GM19324 (cell line): ENCODE measurements at regions not wholly inside any gene's neighbourhood (a gene's known extent, or its start where the extent isn't known, plus 50 kb on each side); places are given as distances from the start of the nearest gene placed in this dataset.
"Not testable (repeated sequence)": the region's sequence is repeated elsewhere in the genome, so short reads cannot be mapped to it uniquely, and the experiment has no call there.

ENCODE experiments used
- ATAC-seq: cut with Tn5 transposase; IDR thresholded peaks from one replicate; pipeline ENCODE4 v1.9.1; 2021; ENCODE audit warnings: mild to moderate bottlenecking, moderate library complexity; ENCODE audit not compliant: unreplicated experiment, low FRiP score

DNA sequence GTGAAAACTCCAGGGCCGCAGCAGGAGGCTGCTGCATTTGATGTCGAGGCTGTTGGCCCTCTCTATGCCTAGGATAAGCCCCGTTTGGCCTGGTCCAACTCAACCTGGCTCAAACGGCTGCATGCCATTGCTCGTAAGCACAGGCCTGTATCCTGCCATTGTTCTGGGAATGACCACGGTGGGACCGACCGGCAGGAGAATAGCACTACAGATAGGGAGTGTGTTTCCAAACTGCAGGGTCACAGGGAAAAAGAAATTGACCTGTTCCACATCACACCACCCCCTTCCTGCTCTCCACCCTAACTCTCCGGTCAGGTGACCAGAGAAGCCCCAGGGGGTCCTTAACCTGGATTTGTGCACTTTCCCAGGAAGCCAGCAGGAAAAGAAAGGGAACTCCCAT lies 278.7 kb upstream of the KLF4 start:
- ATAC-seq = no peak

DNA sequence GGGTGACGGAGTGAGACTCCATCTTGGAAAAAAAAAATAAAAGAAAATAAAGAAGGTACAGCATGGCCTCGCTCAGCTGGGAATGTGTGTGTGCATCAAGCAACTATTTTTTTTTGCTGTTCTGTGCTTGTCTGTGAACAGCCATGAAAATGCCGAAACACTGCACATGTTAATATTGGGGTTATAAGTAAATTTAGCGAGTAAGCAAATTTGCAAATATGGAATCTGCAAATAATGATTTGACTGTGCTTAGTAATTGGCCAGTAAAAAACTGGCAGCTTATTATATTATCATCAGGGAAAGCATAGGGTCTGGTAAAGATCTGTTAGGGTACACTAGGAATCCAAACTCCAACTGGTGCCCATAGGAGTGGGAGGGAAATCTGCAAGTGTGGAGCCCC lies 278.1 kb upstream of the KLF4 start:
- ATAC-seq = no peak

GRCh38 chr9:107763469-107763868 lies 273.9 kb upstream of the KLF4 start:
- ATAC-seq = not testable (repeated sequence)

GRCh38 chr9:107761307-107761706 lies 271.7 kb upstream of the KLF4 start:
- ATAC-seq = no peak

- ATAC-seq = no peak
Observed at GRCh38 chr9:107760469-107761242, 271.1 kb upstream of the KLF4 start.

GRCh38 chr9:107759823-107760166 lies 270.2 kb upstream of the KLF4 start:
- no peak for ATAC-seq

DNA sequence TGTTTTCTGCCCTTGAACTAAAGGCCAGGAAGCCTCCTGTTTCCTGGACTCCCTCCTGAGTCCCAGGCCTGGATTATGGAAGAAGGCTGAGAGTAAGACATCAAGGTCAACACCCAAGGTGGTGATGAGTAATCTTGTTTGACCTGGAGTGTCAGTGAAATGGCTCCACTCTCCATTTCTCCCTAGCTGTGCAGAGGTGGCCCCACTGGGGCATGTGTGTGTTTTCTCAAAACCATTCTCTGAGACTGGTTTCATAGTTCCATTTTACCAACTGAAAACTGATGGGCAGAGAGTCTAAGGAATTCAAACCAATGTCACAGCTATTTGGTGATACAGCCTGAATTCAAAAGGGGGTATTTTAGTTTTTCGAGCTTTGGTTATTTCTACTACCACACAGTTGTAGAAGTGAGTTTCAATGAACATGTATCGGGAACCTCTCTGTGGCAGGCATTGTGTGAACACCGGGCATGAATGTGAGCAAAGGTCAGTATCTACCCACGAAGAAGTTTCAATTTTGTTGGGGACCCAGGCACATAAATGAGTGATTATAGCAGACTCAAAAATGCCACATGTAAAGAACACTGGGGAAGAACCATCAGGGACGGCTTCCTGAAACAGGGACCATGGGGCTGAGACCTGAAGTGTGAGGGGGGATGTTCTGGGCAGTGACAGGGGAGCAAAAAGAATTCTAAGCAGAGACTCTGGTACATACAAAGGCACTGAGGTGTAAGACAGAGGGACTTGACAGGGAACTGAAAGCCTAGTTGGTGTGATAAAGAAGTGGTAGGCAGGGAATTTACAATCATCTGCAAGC lies 269.6 kb upstream of the KLF4 start:
- ATAC-seq = no peak

GRCh38 chr9:107756091-107756490 lies 266.5 kb upstream of the KLF4 start:
- no peak for ATAC-seq

DNA sequence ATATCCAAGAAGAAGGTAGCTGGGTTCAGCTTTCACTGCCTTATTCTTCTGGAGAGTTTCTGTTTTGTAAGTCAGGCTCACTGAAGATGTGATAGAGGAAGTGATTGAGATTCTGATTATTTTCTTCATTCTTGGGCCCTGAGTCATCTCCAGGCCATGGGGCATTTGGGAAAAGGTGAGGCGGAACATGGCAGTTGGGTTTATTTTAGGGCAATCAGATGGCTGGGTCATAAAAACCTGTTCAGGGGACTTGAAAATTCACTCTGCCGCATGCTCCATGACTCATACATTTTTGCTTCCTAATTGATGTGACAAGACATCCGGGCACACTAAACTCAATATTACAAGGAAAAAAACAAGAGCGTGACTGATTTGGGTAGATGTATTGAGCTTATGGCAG lies 265.7 kb upstream of the KLF4 start:
- no peak for ATAC-seq

DNA sequence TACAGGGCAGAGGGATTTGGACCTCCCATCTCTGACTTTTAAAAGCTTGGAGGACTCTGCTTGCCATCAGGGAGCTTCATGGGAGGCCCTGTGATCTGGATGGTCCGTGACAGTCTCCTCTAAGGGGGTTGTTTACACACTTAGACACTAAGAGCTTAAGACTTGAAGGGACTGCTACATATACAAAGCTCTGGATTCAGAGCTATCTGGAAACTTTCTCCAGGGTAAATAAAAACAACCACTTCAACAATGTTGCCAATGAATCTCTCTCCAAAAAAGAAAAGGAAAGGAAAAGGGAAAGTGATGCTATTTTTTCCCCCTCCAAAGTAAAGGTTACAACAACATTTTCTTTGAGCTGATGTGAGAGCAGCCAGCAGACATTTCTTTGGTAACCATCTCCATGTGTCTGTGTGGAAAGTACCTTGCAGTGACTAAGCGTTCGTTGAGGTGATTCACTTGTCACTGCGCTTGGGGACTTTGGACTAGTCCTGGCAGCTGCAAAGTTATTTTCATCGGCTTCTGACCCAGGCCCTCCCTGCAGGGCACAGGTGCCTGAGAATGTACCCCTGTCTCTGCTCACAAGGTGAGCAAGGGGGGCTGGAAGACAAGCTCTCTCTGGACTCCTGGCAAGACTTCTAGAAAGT lies 262.1 kb upstream of the KLF4 start:
- peak; percentile 82 for ATAC-seq

GRCh38 chr9:107750741-107751566 lies 261.4 kb upstream of the KLF4 start:
- no peak for ATAC-seq

DNA sequence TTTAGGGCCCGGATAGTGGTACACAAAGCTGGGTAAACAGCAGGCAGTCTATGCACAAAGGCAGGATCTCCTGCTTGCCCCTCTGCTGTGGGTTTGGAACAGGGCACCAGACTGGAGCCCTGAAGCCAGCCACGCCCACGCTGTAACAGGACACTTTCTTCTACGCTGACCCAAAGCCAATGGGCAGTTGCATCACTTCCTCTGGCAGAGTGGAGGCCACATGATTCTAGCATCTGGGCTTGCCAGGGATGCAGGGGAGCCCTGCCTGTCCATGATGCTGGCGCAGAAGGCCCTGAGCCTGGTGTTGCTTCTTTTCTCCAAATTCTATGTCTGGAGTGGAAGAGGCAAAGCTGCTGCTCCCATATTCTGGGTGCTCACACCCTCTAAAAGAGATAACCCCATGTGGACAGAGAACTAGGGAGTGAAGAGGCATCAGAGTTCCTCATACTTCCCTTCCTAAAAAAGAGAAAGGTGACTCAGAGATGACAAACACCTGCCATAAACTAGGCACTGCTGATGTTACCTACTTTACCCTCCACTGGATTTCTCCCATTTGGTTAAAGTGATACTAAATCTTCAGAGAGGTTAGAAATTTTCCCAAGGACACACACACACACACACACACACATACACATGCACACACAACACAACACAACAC lies 260.3 kb upstream of the KLF4 start:
- ATAC-seq = no peak

DNA sequence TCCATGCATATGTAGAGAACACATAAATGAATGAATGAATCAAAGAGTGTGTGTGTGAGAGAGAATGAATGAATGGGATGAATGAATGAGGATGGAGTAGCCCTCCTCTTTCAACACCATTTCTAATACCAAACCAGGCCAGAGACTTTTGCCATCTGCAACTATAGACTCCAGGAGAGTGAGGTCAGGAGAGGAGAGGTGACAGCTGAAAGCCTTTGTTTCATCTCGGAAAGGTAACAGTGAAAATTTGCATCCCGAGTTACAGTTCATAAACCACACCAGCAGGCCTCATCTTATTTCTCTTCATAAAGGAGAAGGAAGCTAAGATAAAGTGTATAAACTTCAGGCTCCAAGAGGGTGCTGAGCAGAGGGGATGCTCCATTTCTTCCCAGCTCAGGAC lies 255.3 kb upstream of the KLF4 start:
- ATAC-seq = no peak

- no peak for ATAC-seq
Observed at GRCh38 chr9:107742531-107743309, 253.2 kb upstream of the KLF4 start.

DNA sequence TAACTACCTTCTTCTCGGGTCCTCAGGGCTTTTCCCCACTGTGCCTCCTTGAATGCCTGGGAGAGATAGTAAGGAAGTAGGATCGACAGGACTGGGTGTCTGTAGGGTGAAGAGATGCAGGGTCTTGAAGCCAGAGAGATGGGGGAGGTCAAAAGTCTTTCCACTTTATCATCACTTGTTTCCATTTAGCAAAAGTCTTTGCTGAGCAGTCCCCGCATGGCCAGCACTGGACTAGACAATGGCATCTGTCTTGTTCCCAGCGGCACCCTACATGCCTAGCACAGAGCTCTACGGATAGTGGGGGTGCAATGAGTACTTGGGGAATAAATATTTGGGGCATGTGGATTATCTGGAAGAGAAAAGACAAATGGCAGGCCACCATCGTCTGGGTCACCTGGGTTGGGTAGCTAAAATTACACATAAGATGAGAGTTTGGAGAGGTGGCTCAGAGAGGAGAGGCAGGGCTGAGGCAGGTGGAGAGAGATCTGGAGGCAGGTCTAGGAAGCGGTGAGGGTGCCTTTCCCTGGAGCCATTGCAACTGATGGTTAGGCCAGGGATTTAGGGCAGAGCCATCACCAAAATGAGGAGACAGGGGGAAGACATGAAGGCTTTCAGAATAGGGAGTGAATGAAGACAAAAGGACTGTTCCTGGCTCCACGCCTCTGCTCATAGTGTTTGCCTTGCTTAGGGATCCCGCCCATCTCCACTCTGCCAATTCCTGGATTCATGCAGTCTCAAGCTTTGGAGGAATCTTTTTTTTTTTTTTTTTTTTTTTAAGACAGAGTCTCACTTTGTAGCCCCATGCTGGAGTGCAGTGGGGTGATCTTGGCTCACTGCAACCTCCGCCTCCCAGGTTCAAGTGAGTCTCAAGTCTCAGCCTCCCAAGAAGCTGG lies 250.8 kb upstream of the KLF4 start:
- ATAC-seq = no peak

GRCh38 chr9:107739601-107740082 lies 250.1 kb upstream of the KLF4 start:
- ATAC-seq = no peak

GRCh38 chr9:107738789-107739188 lies 249.2 kb upstream of the KLF4 start:
- ATAC-seq = no peak
